ENCODE measurements at regions not wholly inside any gene's neighbourhood (a gene's known extent, or its start where the extent isn't known, plus 50 kb on each side); places are given as distances from the start of the nearest gene placed in this dataset.

GRCh38 chr7:145681646-145682045 lies 435.0 kb upstream of the CNTNAP2 start:
- TF ChIP-seq SNRNP70 (optimal IDR thresholded peaks at IDR 0.05; ENCODE audit: low read depth, low read length) (no peak), CTCF (IDR thresholded peaks at IDR 0.05 in 2 of 3, conservative IDR thresholded peaks at IDR 0.05 in 1 of 3; ENCODE audit: insufficient read depth in 2 of 3, low read depth in 1 of 3, low read length in 3 of 3) (no peak), KAT7 (CRISPR knock-in tag; IDR thresholded peaks at IDR 0.05; ENCODE audit: borderline replicate concordance) (no peak), KAT2B (IDR thresholded peaks at IDR 0.05; ENCODE audit: low read depth, low read length) (no peak), ZBTB8A (IDR thresholded peaks at IDR 0.05; ENCODE audit: partially characterized antibody) (no peak), NR2C1 (IDR thresholded peaks at IDR 0.05) (no peak), NR2C1 (tag; IDR thresholded peaks at IDR 0.05) (no peak), USF2 (CRISPR knock-in tag; IDR thresholded peaks at IDR 0.05) (no peak), CHD4 (IDR thresholded peaks at IDR 0.05; ENCODE audit: insufficient read depth, insufficient replicate concordance, low read depth, low read length, poor library complexity, severe bottlenecking) (no peak), BRCA1 (IDR thresholded peaks at IDR 0.05) (no peak), BRCA1 (CRISPR knock-in tag; IDR thresholded peaks at IDR 0.05) (no peak), KLF13 (tag; IDR thresholded peaks at IDR 0.05; ENCODE audit: borderline replicate concordance, low read depth) (no peak), ZBED1 (IDR thresholded peaks at IDR 0.05) (no peak), SP1 (CRISPR knock-in tag; IDR thresholded peaks at IDR 0.05) (no peak)

Measured in K562 (cell line).